Progenitor cell of endocrine pancreas (in vitro differentiated cells): ENCODE measurements at regions not wholly inside any gene's neighbourhood (a gene's known extent, or its start where the extent isn't known, plus 50 kb on each side); places are given as distances from the start of the nearest gene placed in this dataset.

Experiments
- DNase-seq: peaks from one replicate; pipeline ENCODE4 v3.0.0; 2021; ENCODE audit warnings: low spot score; ENCODE audit not compliant: unreplicated experiment
- H3K27ac Mint-ChIP-seq: 2 replicates; pipeline ENCODE4 v1.8.0; 2021; ENCODE audit warnings: mild to moderate bottlenecking, moderate library complexity, mixed read lengths
- H3K27me3 Mint-ChIP-seq: 2 replicates; pipeline ENCODE4 v1.8.0; 2021; ENCODE audit warnings: mixed read lengths
- H3K36me3 Mint-ChIP-seq: 2 replicates; pipeline ENCODE4 v1.8.0; 2022; ENCODE audit warnings: mixed read lengths; ENCODE audit not compliant: insufficient read depth
- H3K4me1 Mint-ChIP-seq: 2 replicates; pipeline ENCODE4 v1.8.0; 2021; ENCODE audit warnings: low read depth, mixed read lengths
- H3K4me3 Mint-ChIP-seq: 2 replicates; pipeline ENCODE4 v1.8.0; 2021; ENCODE audit warnings: low read depth, mild to moderate bottlenecking, moderate library complexity, mixed read lengths
- H3K9me3 Mint-ChIP-seq: 2 replicates; pipeline ENCODE4 v1.8.0; 2021; ENCODE audit warnings: low read depth, mixed read lengths
- TF ChIP-seq, protein P1 (sequence below): fragments of 200-600 bp; sonication (generic); IDR thresholded peaks from one replicate; pipeline ENCODE4 v1.5.0; 2021; ENCODE audit warnings: antibody characterized with exemption, mild to moderate bottlenecking; ENCODE audit not compliant: unreplicated experiment

DNA sequence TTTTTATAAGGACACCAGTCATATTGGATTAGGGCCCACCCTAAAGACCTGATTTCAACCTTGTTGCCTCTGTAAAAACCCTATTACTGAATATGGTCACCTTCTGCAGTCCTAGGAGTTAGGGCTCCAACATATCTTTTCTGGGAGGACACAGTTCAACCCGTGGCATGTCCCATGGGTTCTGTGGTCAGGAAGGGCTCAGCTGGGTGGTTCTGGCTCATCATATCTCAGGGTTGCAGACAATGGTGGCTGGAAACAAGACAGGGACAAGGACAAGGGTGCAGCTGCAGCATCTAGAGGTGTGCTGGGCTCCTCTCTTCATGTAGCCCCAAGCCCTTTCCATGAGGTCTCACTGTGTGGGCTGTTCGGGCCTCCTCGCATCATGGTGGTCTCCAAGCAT, 63.1 kb upstream of the FOXF1 start:
- Mint-ChIP-seq H3K27me3 (peaks cover 15% of the 10 kb centered on the region), H3K4me1 (no peaks in the 10 kb centered on the region), H3K4me3 (no peak overlapping the region), H3K36me3 (no peaks in the 10 kb centered on the region), H3K27ac (no peak overlapping the region), H3K9me3 (no peaks in the 10 kb centered on the region)
- no peak for DNase-seq
- TF ChIP-seq, protein P1, sequence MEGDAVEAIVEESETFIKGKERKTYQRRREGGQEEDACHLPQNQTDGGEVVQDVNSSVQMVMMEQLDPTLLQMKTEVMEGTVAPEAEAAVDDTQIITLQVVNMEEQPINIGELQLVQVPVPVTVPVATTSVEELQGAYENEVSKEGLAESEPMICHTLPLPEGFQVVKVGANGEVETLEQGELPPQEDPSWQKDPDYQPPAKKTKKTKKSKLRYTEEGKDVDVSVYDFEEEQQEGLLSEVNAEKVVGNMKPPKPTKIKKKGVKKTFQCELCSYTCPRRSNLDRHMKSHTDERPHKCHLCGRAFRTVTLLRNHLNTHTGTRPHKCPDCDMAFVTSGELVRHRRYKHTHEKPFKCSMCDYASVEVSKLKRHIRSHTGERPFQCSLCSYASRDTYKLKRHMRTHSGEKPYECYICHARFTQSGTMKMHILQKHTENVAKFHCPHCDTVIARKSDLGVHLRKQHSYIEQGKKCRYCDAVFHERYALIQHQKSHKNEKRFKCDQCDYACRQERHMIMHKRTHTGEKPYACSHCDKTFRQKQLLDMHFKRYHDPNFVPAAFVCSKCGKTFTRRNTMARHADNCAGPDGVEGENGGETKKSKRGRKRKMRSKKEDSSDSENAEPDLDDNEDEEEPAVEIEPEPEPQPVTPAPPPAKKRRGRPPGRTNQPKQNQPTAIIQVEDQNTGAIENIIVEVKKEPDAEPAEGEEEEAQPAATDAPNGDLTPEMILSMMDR: no peak

- H3K36me3 Mint-ChIP-seq: no peaks in the 10 kb centered on the region
- H3K9me3 Mint-ChIP-seq: no peaks in the 10 kb centered on the region
- H3K4me1 Mint-ChIP-seq: no peaks in the 10 kb centered on the region
- no peak overlapping the region for H3K27ac Mint-ChIP-seq
- peaks cover 24% of the 10 kb centered on the region for H3K27me3 Mint-ChIP-seq
- no peak for DNase-seq
- H3K4me3 Mint-ChIP-seq: no peak overlapping the region
- TF ChIP-seq, protein P1: no peak
Observed at GRCh38 chr16:86448306-86448890, 61.9 kb upstream of the FOXF1 start.

- TF ChIP-seq, protein P1: no peak
- Mint-ChIP-seq H3K4me3 (no peak overlapping the region), H3K4me1 (no peaks in the 10 kb centered on the region), H3K36me3 (no peaks in the 10 kb centered on the region), H3K27me3 (peaks cover 27% of the 10 kb centered on the region), H3K27ac (no peak overlapping the region), H3K9me3 (peaks cover 3% of the 10 kb centered on the region)
- no peak for DNase-seq
Observed at GRCh38 chr16:86449446-86450095, 60.8 kb upstream of the FOXF1 start.

DNA sequence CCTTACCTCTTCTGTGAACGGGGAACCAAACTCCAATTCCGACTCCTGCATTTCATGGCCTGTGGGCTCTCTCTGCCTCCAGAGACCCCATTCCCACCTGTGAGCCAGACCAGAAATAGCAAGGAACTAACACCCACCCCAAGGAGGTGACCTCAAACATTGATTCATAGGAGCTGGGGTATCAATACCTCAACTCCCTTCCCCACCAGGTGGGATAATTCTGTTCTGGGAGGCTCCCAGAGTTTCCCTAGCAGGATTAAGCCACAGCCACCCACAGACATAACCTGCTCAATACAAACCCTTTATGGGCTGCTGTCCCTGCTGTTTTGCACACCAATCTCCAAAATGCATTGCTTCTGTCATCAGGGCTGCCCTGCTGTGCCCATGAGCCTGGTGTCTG, 59.6 kb upstream of the FOXF1 start:
- H3K27ac Mint-ChIP-seq: no peak overlapping the region

GRCh38 chr16:86452451-86452850, 57.9 kb upstream of the FOXF1 start:
- TF ChIP-seq, protein P1: no peak
- no peak overlapping the region for H3K4me3 Mint-ChIP-seq
- no peak for DNase-seq
- peaks cover 50% of the 10 kb centered on the region for H3K27me3 Mint-ChIP-seq
- H3K9me3 Mint-ChIP-seq: peaks cover 3% of the 10 kb centered on the region
- H3K27ac Mint-ChIP-seq: no peak overlapping the region
- H3K4me1 Mint-ChIP-seq: no peaks in the 10 kb centered on the region
- H3K36me3 Mint-ChIP-seq: no peaks in the 10 kb centered on the region

More for the DNA sequence above, 59.6 kb upstream of the FOXF1 start:
- Mint-ChIP-seq H3K4me3 (no peak overlapping the region), H3K27me3 (peaks cover 34% of the 10 kb centered on the region), H3K4me1 (no peaks in the 10 kb centered on the region), H3K9me3 (peaks cover 3% of the 10 kb centered on the region), H3K36me3 (no peaks in the 10 kb centered on the region)
- no peak for DNase-seq
- TF ChIP-seq, protein P1: no peak
